ENCODE measurements at regions not wholly inside any gene's neighbourhood (a gene's known extent, or its start where the extent isn't known, plus 50 kb on each side); places are given as distances from the start of the nearest gene placed in this dataset.
"Not testable (repeated sequence)": the region's sequence is repeated elsewhere in the genome, so short reads cannot be mapped to it uniquely, and the experiment has no call there.

DNA sequence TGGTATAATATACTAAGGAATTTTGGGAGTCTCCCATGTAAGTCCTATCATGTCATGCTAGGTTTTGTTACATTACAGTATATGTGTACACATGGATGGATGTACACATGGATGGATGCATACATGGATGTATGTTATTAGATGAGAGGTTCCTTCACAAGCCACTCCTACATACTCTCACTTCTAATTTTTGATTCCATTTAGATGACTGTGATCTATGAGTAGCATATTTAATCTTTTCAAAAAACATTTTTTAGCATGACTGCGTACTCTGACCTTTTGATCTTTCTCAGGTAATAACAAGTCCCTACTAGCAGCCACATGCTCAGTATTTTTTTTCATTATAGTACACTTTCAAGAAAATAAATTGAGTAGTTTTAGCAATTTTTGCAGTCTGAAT, 441.8 kb downstream of the SLITRK1 start:
- no peak for FAIRE-seq
- H3K9ac ChIP-seq (replicated peaks; ENCODE audit: extremely low read depth, insufficient read depth, low read length) = no peak overlapping the region
- no TSS peak for BruUV-seq (replicated peaks)
- no peaks in the 10 kb centered on the region for H4K20me1 ChIP-seq (replicated peaks; ENCODE audit: control insufficient read depth, extremely low read depth, insufficient read depth, low read length)
- intact Hi-C loops (cut with micrococcal nuclease) = no loop called here
- H3K79me2 ChIP-seq (ENCODE audit: control insufficient read depth, insufficient read depth, low read length) = no peaks in the 10 kb centered on the region
- H3K27ac ChIP-seq (ENCODE audit: insufficient read depth, low read depth, low read length) = no peak overlapping the region
- no peak for TF ChIP-seq JUN (IDR thresholded peaks at IDR 0.05; ENCODE audit: borderline replicate concordance, insufficient read depth, insufficient read length, low read depth)
- TF ChIP-seq GATA2 (IDR thresholded peaks at IDR 0.05; ENCODE audit: insufficient read depth, insufficient read length, low read depth, low read length) = no peak
- no peak for TF ChIP-seq FOS (IDR thresholded peaks at IDR 0.05; ENCODE audit: borderline replicate concordance, insufficient read depth, low read length)
- no peak for TF ChIP-seq EZH2 (IDR thresholded peaks at IDR 0.05; ENCODE audit: borderline replicate concordance, low read depth, low read length, severe bottlenecking)
- H3K4me2 ChIP-seq (ENCODE audit: insufficient read depth, low read length) = no peak overlapping the region
- ChIA-PET POLR2A (no interaction called here), CTCF (no interaction called here)
- dilution Hi-C loops (cut with MboI; ENCODE audit: extremely low pct_ligation_motif_present, low sequenced_read_pairs) = no loop called here
- no peaks in the 10 kb centered on the region for H3K9me1 ChIP-seq (replicated peaks; ENCODE audit: control insufficient read depth, extremely low read depth, insufficient read depth, low read length)
- no peaks in the 10 kb centered on the region for H3K4me1 ChIP-seq (ENCODE audit: control insufficient read depth, extremely low read depth, insufficient read depth, low read length)
- H3K4me3 ChIP-seq (replicated peaks in 1 of 3; ENCODE audit: insufficient read depth in 1 of 3, low read depth in 1 of 3, low read length in 3 of 3) = no peak overlapping the region
- peaks cover 3% of the 10 kb centered on the region for H3K9me3 ChIP-seq (replicated peaks; ENCODE audit: control insufficient read depth, insufficient read depth, low read length)
- H2AFZ ChIP-seq (ENCODE audit: low read depth, low read length) = no peak overlapping the region
- no peaks in the 10 kb centered on the region for H3K36me3 ChIP-seq (ENCODE audit: control insufficient read depth in 2 of 2, extremely low read depth in 1 of 2, insufficient read depth in 2 of 2, low read length in 2 of 2)
- no peak for DNase-seq (ENCODE audit: low read depth, low spot score)
- no peaks in the 10 kb centered on the region for H3K27me3 ChIP-seq (ENCODE audit: control insufficient read depth in 2 of 2, insufficient read depth in 2 of 2, low read length in 2 of 2)

DNA sequence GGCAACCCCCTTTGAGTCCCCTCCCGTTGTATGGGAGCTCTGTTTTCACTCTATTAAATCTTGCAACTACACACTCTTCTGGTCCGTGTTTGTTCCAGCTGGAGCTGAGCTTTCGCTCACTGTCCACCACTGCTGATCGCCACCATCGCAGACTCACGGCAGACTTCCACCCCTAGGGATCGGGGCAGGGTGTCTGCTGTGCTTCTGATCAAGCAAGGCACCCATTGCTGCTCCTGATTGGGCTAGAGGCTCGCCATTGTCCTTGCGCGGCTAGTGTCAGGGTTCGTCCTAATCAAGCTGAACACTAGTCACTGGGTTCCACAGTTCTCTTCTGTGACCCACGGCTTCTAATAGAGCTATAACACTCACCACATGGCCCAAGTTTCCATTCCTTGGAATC, 442.8 kb downstream of the SLITRK1 start:
- H3K9ac ChIP-seq (replicated peaks; ENCODE audit: extremely low read depth, insufficient read depth, low read length); H3K79me2 ChIP-seq (ENCODE audit: control insufficient read depth, insufficient read depth, low read length); H3K36me3 ChIP-seq (ENCODE audit: control insufficient read depth in 2 of 2, extremely low read depth in 1 of 2, insufficient read depth in 2 of 2, low read length in 2 of 2); H3K27me3 ChIP-seq (ENCODE audit: control insufficient read depth in 2 of 2, insufficient read depth in 2 of 2, low read length in 2 of 2); CTCF ChIA-PET; H3K27ac ChIP-seq (ENCODE audit: insufficient read depth, low read depth, low read length); dilution Hi-C loops (cut with MboI; ENCODE audit: extremely low pct_ligation_motif_present, low sequenced_read_pairs); H3K4me2 ChIP-seq (ENCODE audit: insufficient read depth, low read length); DNase-seq (ENCODE audit: low read depth, low spot score); H4K20me1 ChIP-seq (replicated peaks; ENCODE audit: control insufficient read depth, extremely low read depth, insufficient read depth, low read length); H2AFZ ChIP-seq (ENCODE audit: low read depth, low read length); H3K4me3 ChIP-seq (replicated peaks in 1 of 3; ENCODE audit: insufficient read depth in 1 of 3, low read depth in 1 of 3, low read length in 3 of 3); intact Hi-C loops (cut with micrococcal nuclease); POLR2A ChIA-PET; BruUV-seq (replicated peaks); H3K9me1 ChIP-seq (replicated peaks; ENCODE audit: control insufficient read depth, extremely low read depth, insufficient read depth, low read length); H3K9me3 ChIP-seq (replicated peaks; ENCODE audit: control insufficient read depth, insufficient read depth, low read length); H3K4me1 ChIP-seq (ENCODE audit: control insufficient read depth, extremely low read depth, insufficient read depth, low read length); FAIRE-seq: not testable (repeated sequence)

Data from endothelial cell of umbilical vein (primary cell).